ENCODE measurements at regions not wholly inside any gene's neighbourhood (a gene's known extent, or its start where the extent isn't known, plus 50 kb on each side); places are given as distances from the start of the nearest gene placed in this dataset.

DNA sequence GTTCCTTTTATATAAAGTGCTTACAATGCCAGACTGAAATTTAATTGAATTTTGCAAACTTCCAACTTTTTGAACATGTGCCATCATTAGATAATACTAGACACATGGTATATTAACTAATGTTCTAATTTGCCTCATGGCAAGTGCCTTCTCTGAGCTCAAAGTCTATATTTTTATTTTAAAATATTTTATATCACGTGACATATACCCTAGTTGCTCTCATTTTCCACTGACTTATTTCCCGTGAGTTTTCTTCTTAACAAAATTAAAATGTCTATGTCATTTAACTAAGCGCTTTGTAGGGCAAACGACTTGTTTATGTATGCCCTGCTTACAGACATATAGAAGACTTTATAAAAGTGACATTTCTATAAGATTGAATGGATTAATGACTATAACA, 509.6 kb upstream of the SYT4 start:
- no peak for TF ChIP-seq EZH2 (IDR thresholded peaks at IDR 0.05)
- TF ChIP-seq POLR2AphosphoS5 (IDR thresholded peaks at IDR 0.05; ENCODE audit: borderline replicate concordance, low read depth, low read length) = no peak

All from SK-N-MC (cell line).